DMS114 treated with DMSO at 0.1 percent for 48 hours (cell line): ENCODE measurements at regions not wholly inside any gene's neighbourhood (a gene's known extent, or its start where the extent isn't known, plus 50 kb on each side); places are given as distances from the start of the nearest gene placed in this dataset.
A peak's percentile ranks its signal among the peaks of the same experiment; 100 is the strongest.

Experiments used
- DNase-seq: peaks from one replicate; lab custom pipeline; 2025; ENCODE audit not compliant: unreplicated experiment; lab: John Stamatoyannopoulos, UW

DNA sequence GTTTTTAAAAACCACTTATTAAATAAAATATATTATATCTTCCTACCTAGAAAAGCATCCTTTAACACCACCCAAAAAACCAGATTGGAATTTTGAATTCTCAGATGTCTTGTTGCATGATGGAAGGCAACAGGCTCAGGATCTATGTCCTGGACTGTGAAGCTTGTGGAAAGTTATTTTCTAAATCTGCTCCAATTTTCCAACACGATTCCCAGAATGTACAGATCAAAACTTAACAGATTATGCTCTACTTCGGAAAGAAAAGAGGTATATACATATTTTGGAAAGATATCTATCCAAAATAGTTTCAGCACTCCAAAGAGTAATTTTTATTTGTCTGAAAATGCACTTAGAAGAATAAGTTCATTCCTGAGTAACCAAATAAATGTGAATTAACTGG, 291.7 kb upstream of the EMCN start:
- DNase-seq, result no peak

GRCh38 chr4:100806988-100807387, 289.2 kb upstream of the EMCN start:
- DNase-seq, result no peak

DNA sequence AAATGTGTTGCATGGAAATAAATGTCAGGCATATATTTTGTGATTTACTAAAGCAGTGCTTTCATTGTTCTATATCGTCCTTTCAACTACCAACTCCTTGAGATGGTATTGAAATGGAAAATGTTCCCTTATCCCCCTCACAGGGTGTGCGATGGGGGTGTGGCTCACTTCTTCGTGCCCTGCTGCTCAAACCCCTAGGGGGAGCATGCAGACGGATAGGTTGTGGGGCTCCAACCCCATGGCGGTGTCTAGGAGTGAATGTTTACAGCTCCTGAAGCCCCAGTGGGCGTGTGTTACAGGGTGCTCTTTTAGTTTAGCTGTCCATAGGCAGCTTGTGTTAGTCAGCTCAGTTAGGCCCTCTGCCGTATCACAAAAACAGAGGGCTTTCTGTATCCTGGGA, 287.7 kb upstream of the EMCN start:
- no peak for DNase-seq

GRCh38 chr4:100804576-100805360, 286.9 kb upstream of the EMCN start:
- DNase-seq, result no peak

DNA sequence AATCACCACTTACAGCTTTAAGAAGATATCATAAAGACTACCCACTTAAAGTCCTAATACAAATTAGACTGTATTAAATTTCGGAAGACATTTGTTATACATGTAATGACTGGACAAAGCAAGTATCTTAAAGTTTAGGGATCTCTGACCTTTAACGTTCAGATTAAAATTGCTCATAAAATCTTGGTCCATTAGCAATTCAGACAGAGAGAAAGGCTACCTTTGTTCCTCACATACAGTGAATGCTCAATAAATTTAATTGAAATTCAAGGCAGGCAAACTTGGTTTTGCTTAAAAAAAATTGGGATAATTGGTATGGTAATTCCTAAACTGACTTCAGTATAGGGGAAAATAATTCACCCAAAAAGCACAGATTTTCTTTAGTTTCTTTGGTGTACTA, 285.9 kb upstream of the EMCN start:
- no peak for DNase-seq

DNA sequence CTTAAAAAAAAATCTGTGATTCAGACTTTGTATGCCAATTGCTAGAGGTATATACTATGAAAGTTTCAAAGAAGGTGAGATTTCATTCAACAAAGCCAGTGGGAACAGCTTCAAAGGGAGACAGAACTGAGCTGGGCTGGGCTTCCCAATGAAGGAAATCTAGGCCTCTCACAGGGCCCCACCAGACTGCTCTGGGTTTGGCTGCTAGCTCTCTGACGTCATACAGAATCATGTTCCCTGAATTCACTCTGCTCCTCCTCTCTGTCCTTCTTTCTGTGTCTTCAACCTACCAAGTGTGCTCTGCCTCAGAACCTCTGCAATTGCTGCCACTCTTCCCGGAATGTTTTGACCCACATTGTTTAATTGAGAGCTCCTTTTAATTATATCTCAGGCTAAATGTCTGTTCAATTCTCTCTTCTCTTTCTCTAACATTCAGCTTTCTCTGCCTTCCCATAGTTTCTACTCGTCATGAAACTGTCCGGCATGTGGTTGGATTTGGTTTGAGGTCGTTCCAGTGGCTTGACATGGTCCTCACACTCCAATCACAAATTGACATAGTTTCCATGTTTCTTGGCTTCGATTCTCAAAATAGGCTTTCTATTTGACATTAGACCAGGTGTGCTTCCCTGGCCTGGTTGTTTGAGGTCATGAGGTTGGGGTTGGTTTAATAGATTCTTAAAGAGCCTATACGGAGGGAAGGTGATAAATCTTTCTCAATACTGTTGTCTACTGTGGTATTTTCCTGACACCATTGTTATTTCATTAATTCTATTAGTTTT, 282.1 kb upstream of the EMCN start:
- no peak for DNase-seq

GRCh38 chr4:100797791-100798190, 280.0 kb upstream of the EMCN start:
- no peak for DNase-seq

DNA sequence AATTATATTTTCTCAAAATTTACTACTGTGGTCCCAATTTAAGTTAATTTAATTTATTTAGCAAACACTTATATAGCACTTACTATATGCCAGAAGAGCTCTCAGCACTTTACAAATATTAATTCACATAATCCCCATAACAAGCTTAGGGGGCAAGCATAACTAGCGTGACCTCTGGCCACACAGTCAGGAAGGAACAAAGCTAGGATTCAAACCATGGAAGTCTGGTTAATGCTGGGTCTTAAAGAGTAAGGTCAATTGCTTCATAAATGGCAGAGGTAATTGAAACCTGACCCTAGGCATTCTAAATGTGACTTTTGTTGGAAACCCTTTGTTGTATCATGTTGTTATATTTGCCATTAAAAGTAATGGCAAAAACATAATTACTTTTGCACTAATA, 279.5 kb upstream of the EMCN start:
- no peak for DNase-seq

DNA sequence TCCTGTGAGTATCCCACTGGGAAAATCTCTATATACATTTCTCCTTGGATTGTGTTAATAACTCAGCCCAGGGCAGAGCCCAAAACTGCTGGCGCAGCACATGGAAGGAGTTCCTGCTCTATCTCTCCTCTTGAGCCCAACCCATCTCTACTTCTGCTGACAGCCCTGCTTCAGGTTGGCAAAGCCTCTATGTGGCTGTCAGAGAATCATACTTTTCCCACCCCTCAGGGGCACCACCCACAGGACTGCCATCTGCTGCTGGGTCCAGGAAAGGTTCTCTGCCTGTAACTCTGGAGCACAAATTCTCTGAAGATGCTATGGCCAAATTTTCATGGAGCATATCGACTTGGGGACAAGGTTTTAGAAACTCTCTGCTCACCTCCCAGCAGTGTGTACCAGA, 278.5 kb upstream of the EMCN start:
- DNase-seq, result no peak

- no peak for DNase-seq
Measured at GRCh38 chr4:100795581-100795980, 277.8 kb upstream of the EMCN start.

- DNase-seq, result no peak
Measured at GRCh38 chr4:100790836-100791615, 273.2 kb upstream of the EMCN start.

DNA sequence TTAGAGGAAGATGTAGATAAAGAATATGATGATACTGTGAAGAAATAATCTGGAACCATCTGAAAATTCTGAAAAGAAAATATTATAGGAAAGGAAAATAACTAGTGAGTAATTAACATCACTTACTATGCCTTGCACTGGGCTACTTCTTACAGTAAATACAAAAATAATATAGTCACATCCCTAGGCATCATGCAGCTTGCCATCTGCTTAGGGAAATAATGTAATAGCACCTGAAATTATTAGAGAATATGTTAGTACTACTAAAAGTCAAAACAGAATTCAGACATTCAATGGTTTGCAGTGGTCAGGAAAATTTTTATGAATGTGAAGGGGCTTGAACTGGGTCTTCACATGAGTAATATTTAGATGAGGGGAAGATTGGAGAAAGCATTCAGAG, 272.2 kb upstream of the EMCN start:
- no peak for DNase-seq

GRCh38 chr4:100786481-100786880, 268.7 kb upstream of the EMCN start:
- DNase-seq, result no peak

GRCh38 chr4:100782356-100782755, 264.5 kb upstream of the EMCN start:
- no peak for DNase-seq

DNA sequence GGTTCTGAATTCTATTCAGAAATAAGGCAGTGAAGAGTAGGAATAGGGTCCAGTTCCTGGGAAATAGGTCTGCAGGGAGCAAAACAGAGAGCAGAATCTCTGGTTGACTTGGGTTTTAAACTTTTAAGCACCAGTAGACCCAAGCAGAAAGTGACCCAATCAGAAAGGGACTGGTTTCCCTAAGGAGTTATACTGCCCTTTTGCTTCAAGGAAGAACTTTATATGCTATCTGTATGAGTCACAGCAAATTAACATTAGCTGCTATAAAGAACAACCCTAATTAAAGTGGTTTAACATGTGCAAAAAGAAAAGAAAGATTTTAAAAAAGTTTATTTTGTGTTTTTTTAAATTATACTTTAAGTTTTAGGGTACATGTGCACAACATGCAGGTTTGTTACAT, 263.6 kb upstream of the EMCN start:
- no peak for DNase-seq

DNA sequence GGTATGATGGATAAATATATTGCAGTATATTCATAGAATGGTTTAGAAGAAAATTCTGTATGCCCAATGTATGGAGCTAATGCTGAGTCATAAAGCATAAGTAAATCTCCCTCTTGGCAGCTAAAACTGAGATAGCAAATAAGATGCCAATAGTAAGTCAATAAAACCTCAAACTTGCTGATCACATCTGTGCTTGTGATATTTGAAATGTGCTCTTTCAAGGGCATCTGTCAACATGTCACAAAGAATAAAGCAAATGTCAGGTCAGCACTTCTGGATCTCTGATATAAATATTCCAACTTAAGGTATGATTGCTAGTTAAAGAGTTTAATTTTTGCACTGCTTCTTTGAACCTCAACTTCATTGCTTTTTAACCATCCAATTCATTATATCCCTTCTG, 262.3 kb upstream of the EMCN start:
- DNase-seq, result no peak

- DNase-seq, result no peak
Measured at GRCh38 chr4:100778431-100778830, 260.6 kb upstream of the EMCN start.

- no peak for DNase-seq
Measured at GRCh38 chr4:100762738-100763137, 244.9 kb upstream of the EMCN start.

GRCh38 chr4:100754751-100755150, 236.9 kb upstream of the EMCN start:
- no peak for DNase-seq

- no peak for DNase-seq
Measured at GRCh38 chr4:100746141-100746739, 228.4 kb upstream of the EMCN start.

DNA sequence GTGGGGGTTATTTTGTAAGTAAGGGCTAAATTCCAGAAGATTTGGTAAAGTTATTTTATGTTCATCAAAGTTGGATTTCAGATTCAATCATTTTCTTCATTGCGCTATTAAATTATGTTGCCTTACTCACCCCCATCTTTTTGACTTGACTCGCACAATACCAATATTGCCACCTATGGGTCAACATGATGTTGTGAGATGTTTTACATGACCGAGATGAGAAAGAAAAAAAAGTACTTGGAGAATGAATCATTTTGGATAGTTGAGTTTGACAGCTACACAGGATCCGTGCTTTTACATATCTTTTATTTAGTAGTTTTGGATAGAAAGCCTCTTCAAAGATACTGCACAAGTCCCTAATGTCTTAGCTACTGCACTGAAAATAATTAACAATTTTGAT, 224.2 kb upstream of the EMCN start:
- DNase-seq, result peak; percentile 1
